ENCODE measurements at regions not wholly inside any gene's neighbourhood (a gene's known extent, or its start where the extent isn't known, plus 50 kb on each side); places are given as distances from the start of the nearest gene placed in this dataset.

GRCh38 chr2:46813020-46813415, 102.6 kb downstream of the MCFD2 start:
- TF ChIP-seq CTCF (IDR thresholded peaks at IDR 0.05) (no peak), POLR2AphosphoS5 (IDR thresholded peaks at IDR 0.05) (no peak), POLR2A (IDR thresholded peaks at IDR 0.05) (no peak), EP300 (IDR thresholded peaks at IDR 0.05) (no peak)
